T-helper 17 cell (primary cell): ENCODE measurements at regions not wholly inside any gene's neighbourhood (a gene's known extent, or its start where the extent isn't known, plus 50 kb on each side); places are given as distances from the start of the nearest gene placed in this dataset.

Source experiments
- ATAC-seq: fragments of 150-1000 bp; cut with Tn5 transposase; 2 replicates; pipeline ENCODE4 v1.10.0; 2021; ENCODE audit warnings: mild to moderate bottlenecking, moderate library complexity
- DNase-seq, 3 donors: peaks; one replicate each; pipeline versions ENCODE4 v3.0.0 to v3.0.0-alpha.2; 2020 to 2021
- H3K9me3 ChIP-seq: one replicate; pipeline ENCODE4 v1.7.0; 2013; ENCODE audit warnings: low read length, mild to moderate bottlenecking; ENCODE audit not compliant: control insufficient read depth, poor library complexity, severe bottlenecking
- H3K27ac Mint-ChIP-seq: one replicate; pipeline ENCODE4 v1.8.0; 2022; ENCODE audit warnings: mild to moderate bottlenecking, moderate library complexity, mixed read lengths
- H3K27me3 Mint-ChIP-seq: one replicate; pipeline ENCODE4 v1.8.0; 2022; ENCODE audit warnings: mixed read lengths
- H3K36me3 Mint-ChIP-seq: one replicate; pipeline ENCODE4 v1.8.0; 2022; ENCODE audit warnings: low read depth, mixed read lengths
- H3K4me1 Mint-ChIP-seq: one replicate; pipeline ENCODE4 v1.8.0; 2022; ENCODE audit warnings: mild to moderate bottlenecking, mixed read lengths
- H3K4me3 Mint-ChIP-seq: one replicate; pipeline ENCODE4 v1.8.0; 2022; ENCODE audit warnings: mild to moderate bottlenecking, moderate library complexity, mixed read lengths

DNA sequence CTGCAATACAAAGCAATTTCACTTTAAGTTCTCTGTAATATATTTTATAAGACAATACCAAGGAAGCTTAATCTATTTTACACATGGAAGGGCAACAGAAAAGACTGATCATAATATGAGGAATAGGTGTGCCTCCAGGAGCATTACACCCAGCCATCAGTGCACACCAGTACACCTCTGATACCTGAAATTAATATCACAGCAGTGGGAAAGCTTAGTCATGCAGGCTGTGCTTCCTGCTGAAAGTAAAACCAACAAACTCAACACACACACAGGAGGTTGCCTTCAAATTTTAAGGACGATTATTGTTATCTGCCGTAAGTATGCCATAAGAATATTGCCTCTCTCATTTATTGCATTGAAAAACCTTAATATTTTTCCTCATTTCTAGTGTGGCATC lies 1119.1 kb upstream of the TENM4 start:
- no peak for DNase-seq
- no peaks in the 10 kb centered on the region for H3K27me3 Mint-ChIP-seq
- H3K4me1 Mint-ChIP-seq: no peaks in the 10 kb centered on the region
- ATAC-seq: no peak
- H3K4me3 Mint-ChIP-seq: no peak overlapping the region
- H3K36me3 Mint-ChIP-seq: no peaks in the 10 kb centered on the region
- H3K9me3 ChIP-seq: no peaks in the 10 kb centered on the region
- H3K27ac Mint-ChIP-seq: no peak overlapping the region

DNA sequence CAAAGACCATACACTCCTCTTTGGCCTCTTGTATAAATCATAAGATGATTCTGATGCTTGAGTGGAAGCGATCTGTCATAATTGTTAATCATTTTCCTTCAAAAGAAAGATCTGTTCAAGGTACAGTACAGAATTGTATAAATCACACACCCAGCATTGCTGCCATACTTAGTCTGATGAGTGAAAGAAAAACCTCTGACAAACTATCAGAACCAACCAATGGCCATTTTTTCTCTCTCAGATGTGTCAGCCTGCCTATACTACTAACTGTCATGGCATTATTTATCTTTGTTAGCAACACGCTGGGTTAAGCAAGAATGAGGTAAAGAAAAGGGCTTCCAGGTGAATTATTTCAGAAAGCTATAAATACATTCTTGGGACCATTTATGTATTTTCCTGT lies 1112.7 kb upstream of the TENM4 start:
- no peak overlapping the region for H3K27ac Mint-ChIP-seq
- no peak overlapping the region for H3K4me3 Mint-ChIP-seq
- no peaks in the 10 kb centered on the region for H3K4me1 Mint-ChIP-seq
- ATAC-seq (no peak), DNase-seq (no peak)
- no peaks in the 10 kb centered on the region for H3K27me3 Mint-ChIP-seq
- H3K9me3 ChIP-seq: no peaks in the 10 kb centered on the region
- H3K36me3 Mint-ChIP-seq: no peaks in the 10 kb centered on the region

DNA sequence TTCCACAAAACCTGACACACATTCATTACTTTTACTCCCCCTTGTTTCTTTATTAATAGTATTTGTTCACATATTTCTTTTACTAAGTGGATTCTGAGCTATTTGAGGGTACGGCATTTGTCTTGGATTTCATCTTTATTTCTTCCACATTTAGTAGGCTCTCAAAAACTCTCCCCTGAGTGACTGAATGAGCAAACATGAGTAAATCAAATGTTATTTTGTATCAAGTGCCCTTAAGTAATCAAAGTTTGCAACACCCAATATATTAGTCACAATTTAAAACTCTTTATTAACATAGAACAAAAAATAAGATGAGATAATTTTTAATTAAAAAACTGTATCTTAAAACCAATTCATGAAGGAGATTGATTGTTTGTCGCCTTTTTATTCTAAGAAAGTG lies 1101.9 kb upstream of the TENM4 start:
- H3K27me3 Mint-ChIP-seq: no peaks in the 10 kb centered on the region
- DNase-seq (no peak), ATAC-seq (no peak)
- H3K27ac Mint-ChIP-seq: no peak overlapping the region
- H3K36me3 Mint-ChIP-seq: no peaks in the 10 kb centered on the region
- H3K4me1 Mint-ChIP-seq: no peaks in the 10 kb centered on the region
- no peaks in the 10 kb centered on the region for H3K9me3 ChIP-seq
- H3K4me3 Mint-ChIP-seq: no peak overlapping the region

GRCh38 chr11:80538040-80538439 lies 1097.2 kb upstream of the TENM4 start:
- H3K9me3 ChIP-seq: no peaks in the 10 kb centered on the region
- Mint-ChIP-seq H3K36me3 (no peaks in the 10 kb centered on the region), H3K4me1 (no peaks in the 10 kb centered on the region), H3K27ac (no peak overlapping the region), H3K27me3 (no peaks in the 10 kb centered on the region), H3K4me3 (no peak overlapping the region)
- ATAC-seq (no peak), DNase-seq (no peak)

DNA sequence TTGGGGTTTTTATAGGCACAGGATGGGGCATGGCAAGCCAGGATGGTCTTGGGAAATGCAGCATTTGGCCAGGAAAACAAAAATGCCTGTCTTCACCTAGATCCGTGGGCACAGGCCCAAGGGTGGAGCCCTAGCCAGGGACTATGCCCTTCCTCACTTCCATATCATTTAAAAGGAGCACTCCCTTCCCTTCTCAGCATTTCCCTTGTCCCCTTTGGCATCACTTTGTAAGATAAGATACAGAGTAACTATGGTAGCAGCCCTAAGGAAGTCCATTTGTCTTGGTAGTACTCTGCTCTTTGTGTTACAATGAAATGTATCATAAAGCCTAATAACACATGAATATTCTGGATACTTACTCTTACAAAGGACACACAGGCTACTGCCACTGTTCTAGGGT lies 1092.6 kb upstream of the TENM4 start:
- Mint-ChIP-seq H3K4me3 (no peak overlapping the region), H3K27ac (no peak overlapping the region), H3K4me1 (no peaks in the 10 kb centered on the region), H3K36me3 (no peaks in the 10 kb centered on the region), H3K27me3 (no peaks in the 10 kb centered on the region)
- no peaks in the 10 kb centered on the region for H3K9me3 ChIP-seq
- DNase-seq (no peak), ATAC-seq (no peak)

DNA sequence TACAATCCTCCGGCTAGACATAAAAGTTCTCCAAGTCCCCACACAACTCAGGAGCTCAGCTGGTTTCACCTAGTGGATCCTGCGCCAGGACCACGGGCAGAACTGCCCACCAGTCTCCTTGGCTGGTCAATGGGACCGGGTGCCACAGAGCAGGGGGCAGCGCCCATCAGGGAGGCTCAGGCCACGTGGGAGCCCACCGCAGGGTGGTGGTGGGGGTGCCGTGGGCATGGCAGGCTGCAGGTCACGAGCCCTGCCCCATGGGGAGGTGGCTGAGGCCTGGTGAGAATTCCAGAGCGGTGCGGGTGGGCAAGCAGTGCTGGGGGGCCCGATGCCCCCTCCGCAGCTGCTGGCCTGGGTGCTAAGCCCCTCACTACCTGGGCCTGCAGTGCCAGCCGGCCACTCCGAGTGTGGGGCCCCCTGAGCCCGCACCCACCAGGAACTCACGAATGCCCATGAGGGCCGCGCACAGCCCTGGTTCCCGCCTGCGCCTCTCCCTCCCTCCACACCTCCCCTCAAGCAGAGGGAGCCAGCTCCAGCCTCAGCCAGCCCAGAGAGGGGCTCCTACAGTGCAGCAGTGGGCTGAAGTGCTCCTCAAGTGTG lies 1091.9 kb upstream of the TENM4 start:
- Mint-ChIP-seq H3K4me1 (no peaks in the 10 kb centered on the region), H3K27me3 (no peaks in the 10 kb centered on the region), H3K4me3 (no peak overlapping the region), H3K27ac (no peak overlapping the region), H3K36me3 (no peaks in the 10 kb centered on the region)
- ATAC-seq (no peak), DNase-seq (no peak)
- no peaks in the 10 kb centered on the region for H3K9me3 ChIP-seq

GRCh38 chr11:80529726-80530125 lies 1088.9 kb upstream of the TENM4 start:
- DNase-seq (no peak), ATAC-seq (no peak)
- no peaks in the 10 kb centered on the region for H3K9me3 ChIP-seq
- H3K36me3 Mint-ChIP-seq: no peaks in the 10 kb centered on the region
- no peaks in the 10 kb centered on the region for H3K27me3 Mint-ChIP-seq
- H3K4me1 Mint-ChIP-seq: no peaks in the 10 kb centered on the region
- H3K27ac Mint-ChIP-seq: no peak overlapping the region
- no peak overlapping the region for H3K4me3 Mint-ChIP-seq

DNA sequence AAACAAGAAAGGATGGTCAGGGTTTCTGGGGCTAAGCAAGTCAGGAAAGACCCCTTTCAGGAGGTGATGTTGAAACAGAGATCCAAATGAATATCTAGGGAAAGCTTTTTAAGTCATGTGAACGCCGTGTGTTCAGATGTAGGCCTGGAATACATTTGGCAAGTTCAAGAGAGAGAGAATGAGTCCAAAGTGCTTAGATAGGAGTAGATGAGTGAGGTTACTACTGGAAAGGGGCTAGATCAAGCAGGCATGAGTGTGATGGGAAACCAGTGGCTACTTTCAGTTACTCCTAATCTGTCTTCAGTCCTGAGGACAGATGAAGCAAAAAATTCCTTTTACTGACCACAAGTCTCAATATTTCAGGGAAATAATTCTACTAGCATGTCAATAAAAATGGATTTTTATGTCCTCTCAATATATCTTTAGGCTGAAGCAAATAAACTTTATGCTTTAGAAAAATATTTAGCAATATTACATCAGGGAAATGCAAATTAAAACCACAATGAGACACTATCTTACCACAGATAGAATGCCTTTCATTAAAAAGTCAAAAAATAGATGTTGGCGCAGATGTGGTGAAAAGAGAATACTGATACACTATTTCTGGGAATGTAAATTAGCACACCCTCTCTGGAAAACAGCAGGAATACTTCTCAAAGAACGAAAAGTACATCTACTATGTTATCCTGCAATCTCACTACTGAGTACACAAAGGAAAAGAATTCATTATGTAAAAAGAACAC lies 1085.0 kb upstream of the TENM4 start:
- Mint-ChIP-seq H3K27ac (no peak overlapping the region), H3K4me1 (no peaks in the 10 kb centered on the region), H3K4me3 (no peak overlapping the region), H3K36me3 (no peaks in the 10 kb centered on the region), H3K27me3 (no peaks in the 10 kb centered on the region)
- ATAC-seq: no peak
- no peak for DNase-seq
- no peaks in the 10 kb centered on the region for H3K9me3 ChIP-seq

GRCh38 chr11:80524349-80524748 lies 1083.5 kb upstream of the TENM4 start:
- no peak overlapping the region for H3K27ac Mint-ChIP-seq
- H3K4me3 Mint-ChIP-seq: no peak overlapping the region
- no peaks in the 10 kb centered on the region for H3K4me1 Mint-ChIP-seq
- H3K27me3 Mint-ChIP-seq: no peaks in the 10 kb centered on the region
- no peak for DNase-seq
- H3K9me3 ChIP-seq: no peaks in the 10 kb centered on the region
- ATAC-seq: no peak
- H3K36me3 Mint-ChIP-seq: no peaks in the 10 kb centered on the region

DNA sequence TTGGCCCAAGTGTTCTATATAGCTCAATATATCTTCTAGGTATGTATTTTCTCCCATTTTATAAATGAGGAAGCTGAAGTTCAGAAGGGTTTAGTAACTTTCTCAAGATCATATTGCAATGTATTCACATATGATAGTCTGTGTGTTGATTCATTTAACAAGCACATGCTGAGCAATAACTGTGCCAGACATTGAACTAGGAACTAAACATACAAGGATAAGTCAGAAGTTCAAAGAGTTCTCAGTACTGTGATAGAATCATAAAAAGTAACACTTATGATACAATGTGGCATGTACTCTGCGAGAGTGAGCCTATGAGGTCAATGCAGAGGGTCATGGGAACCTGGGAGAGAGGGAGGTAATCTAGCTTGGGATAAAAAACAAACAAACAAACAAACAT lies 1082.2 kb upstream of the TENM4 start:
- Mint-ChIP-seq H3K27me3 (no peaks in the 10 kb centered on the region), H3K4me3 (no peak overlapping the region), H3K36me3 (no peaks in the 10 kb centered on the region), H3K4me1 (no peaks in the 10 kb centered on the region), H3K27ac (no peak overlapping the region)
- DNase-seq (no peak), ATAC-seq (no peak)
- no peaks in the 10 kb centered on the region for H3K9me3 ChIP-seq

DNA sequence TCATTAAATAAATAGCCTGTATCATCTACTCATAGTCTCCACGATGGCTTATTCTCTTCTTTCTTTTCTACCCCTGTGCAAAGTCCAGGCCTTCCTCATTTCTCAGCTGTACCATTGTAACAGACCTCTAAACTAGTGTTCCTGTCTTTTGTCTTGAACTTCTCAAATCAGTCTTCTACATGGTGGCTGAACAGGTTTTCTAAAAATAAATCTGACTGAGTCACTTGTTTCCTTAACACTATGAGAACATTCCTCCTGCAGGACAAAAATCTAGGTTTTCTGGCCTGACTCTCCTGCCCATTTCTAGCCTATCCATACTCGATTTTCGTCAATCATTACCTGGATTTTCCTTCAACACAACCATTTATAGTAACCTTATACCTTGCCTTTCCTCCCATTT lies 1080.8 kb upstream of the TENM4 start:
- Mint-ChIP-seq H3K4me1 (no peaks in the 10 kb centered on the region), H3K27me3 (no peaks in the 10 kb centered on the region), H3K4me3 (no peak overlapping the region), H3K36me3 (no peaks in the 10 kb centered on the region), H3K27ac (no peak overlapping the region)
- DNase-seq: no peak
- no peaks in the 10 kb centered on the region for H3K9me3 ChIP-seq
- ATAC-seq: no peak

DNA sequence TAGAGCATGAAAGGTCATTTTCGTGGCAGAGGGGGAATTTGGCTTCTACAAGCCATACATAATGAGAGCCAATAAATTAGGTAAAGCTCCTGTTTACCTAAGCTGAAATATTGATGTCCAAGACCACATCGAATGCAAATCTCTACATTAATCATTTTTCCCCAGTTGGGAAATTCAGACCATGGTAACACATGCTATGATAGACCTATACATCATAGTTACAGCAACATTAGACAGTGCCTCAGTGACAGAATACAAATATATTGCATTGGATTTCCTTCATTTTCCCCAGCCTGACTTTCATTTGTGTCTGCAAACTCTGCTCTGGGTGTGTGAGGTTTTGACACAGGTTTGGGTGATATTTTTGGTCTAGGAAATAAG lies 1079.7 kb upstream of the TENM4 start:
- H3K9me3 ChIP-seq: no peaks in the 10 kb centered on the region
- H3K4me3 Mint-ChIP-seq: no peak overlapping the region
- ATAC-seq: no peak
- H3K27ac Mint-ChIP-seq: no peak overlapping the region
- no peaks in the 10 kb centered on the region for H3K4me1 Mint-ChIP-seq
- no peaks in the 10 kb centered on the region for H3K27me3 Mint-ChIP-seq
- DNase-seq: no peak
- no peaks in the 10 kb centered on the region for H3K36me3 Mint-ChIP-seq

GRCh38 chr11:80519596-80520506 lies 1079.0 kb upstream of the TENM4 start:
- H3K9me3 ChIP-seq: no peaks in the 10 kb centered on the region
- Mint-ChIP-seq H3K36me3 (no peaks in the 10 kb centered on the region), H3K27me3 (no peaks in the 10 kb centered on the region), H3K27ac (no peak overlapping the region), H3K4me3 (no peak overlapping the region), H3K4me1 (no peaks in the 10 kb centered on the region)
- DNase-seq (no peak), ATAC-seq (no peak)
